ENCODE measurements at regions not wholly inside any gene's neighbourhood (a gene's known extent, or its start where the extent isn't known, plus 50 kb on each side); places are given as distances from the start of the nearest gene placed in this dataset.

- TF ChIP-seq CTCF (IDR thresholded peaks at IDR 0.05) = no peak
- TF ChIP-seq POLR2A (IDR thresholded peaks at IDR 0.05) = no peak
These were observed 571.8 kb upstream of the CLINT1 start for GRCh38 chr5:158430798-158431167.
